A549 (cell line): ENCODE measurements at regions not wholly inside any gene's neighbourhood (a gene's known extent, or its start where the extent isn't known, plus 50 kb on each side); places are given as distances from the start of the nearest gene placed in this dataset.

Experiments
- ESRRA ChIP-seq: fragments of 150-350 bp; IDR thresholded peaks from 2 replicates; pipeline ENCODE4 v1.6.1; 2014; ENCODE audit warnings: mild to moderate bottlenecking, low read length, borderline replicate concordance
- FOSB ChIP-seq: fragments of 250-450 bp; sonication (Bioruptor Pico); IDR thresholded peaks from 2 replicates; pipeline ENCODE4 v1.5.0; 2020; ENCODE audit warnings: mild to moderate bottlenecking, moderate library complexity
- MAFK ChIP-seq: fragments of 450-650 bp; IDR thresholded peaks from 2 replicates; pipeline ENCODE4 v1.6.1; 2014; ENCODE audit not compliant: partially characterized antibody
- MAZ ChIP-seq: fragments of 150-350 bp; IDR thresholded peaks from 2 replicates; pipeline ENCODE4 v1.6.1; 2014; ENCODE audit warnings: antibody characterized with exemption, low read depth, low read length, borderline replicate concordance
- NR3C1 ChIP-seq: fragments of >200 bp; sonication (Bioruptor Twin); formaldehyde crosslinking; IDR thresholded peaks from 3 replicates; pipeline ENCODE4 v1.6.1; 2017
- POLR2A ChIP-seq: IDR thresholded peaks from 2 replicates; pipeline ENCODE4 v1.6.1; 2012; ENCODE audit warnings: mild to moderate bottlenecking, low read length
- RCOR1 ChIP-seq: fragments of 150-350 bp; IDR thresholded peaks from 2 replicates; pipeline ENCODE4 v1.6.1; 2014; ENCODE audit warnings: antibody characterized with exemption, low read length, low read depth
- ZNF302 ChIP-seq: fragments of 250-450 bp; sonication (Bioruptor Pico); IDR thresholded peaks from 2 replicates; pipeline ENCODE4 v1.9.0; 2021; ENCODE audit warnings: inconsistent platforms, mild to moderate bottlenecking, moderate library complexity
- TF ChIP-seq, protein P1 (sequence below): fragments of >200 bp; sonication (Bioruptor Twin); formaldehyde crosslinking; IDR thresholded peaks from 3 replicates; pipeline ENCODE4 v1.5.1; 2016
- TF ChIP-seq, protein P2 (sequence below): IDR thresholded peaks from 2 replicates; pipeline ENCODE4 v1.6.1; 2012
- TF ChIP-seq, protein P3 (sequence below): fragments of >200 bp; sonication (Bioruptor Twin); formaldehyde crosslinking; IDR thresholded peaks from 3 replicates; pipeline ENCODE4 v1.6.1; 2016
- TF ChIP-seq, protein P4 (sequence below): IDR thresholded peaks from 2 replicates; pipeline ENCODE4 v1.6.1; 2012; ENCODE audit warnings: low read depth, borderline replicate concordance

DNA sequence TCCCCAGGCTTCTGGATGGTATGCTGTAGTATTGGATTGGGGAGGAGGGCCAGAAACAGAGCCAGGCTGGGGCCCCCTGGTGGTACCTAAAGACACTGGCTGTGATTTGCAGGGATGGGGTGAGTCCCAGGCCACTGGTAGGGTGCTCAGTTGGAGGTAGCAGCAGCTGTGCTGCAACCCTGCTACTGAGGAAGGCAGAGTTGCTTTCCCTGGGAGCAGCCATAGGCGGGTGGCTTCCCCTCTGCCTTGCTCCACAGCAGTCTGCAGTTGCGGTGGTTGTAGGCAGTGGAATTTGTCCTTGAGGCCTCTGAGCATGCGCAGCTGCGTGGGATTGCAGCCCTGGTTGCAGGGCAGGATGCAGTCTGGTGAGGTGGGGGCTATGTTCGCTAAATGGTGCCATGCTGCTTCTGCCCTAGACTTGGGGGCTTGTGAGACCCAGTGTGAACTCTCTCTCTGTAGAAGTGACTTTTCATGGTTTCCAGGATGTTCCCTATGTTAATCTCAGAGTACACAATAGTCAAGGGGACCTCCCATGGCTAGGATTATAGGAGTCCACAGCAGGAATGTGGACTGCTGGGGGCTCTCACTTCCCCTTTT is 443.5 kb downstream of the XIRP2 start:
- no peak for TF ChIP-seq MAZ
- no peak for TF ChIP-seq ESRRA
- TF ChIP-seq, protein P1, sequence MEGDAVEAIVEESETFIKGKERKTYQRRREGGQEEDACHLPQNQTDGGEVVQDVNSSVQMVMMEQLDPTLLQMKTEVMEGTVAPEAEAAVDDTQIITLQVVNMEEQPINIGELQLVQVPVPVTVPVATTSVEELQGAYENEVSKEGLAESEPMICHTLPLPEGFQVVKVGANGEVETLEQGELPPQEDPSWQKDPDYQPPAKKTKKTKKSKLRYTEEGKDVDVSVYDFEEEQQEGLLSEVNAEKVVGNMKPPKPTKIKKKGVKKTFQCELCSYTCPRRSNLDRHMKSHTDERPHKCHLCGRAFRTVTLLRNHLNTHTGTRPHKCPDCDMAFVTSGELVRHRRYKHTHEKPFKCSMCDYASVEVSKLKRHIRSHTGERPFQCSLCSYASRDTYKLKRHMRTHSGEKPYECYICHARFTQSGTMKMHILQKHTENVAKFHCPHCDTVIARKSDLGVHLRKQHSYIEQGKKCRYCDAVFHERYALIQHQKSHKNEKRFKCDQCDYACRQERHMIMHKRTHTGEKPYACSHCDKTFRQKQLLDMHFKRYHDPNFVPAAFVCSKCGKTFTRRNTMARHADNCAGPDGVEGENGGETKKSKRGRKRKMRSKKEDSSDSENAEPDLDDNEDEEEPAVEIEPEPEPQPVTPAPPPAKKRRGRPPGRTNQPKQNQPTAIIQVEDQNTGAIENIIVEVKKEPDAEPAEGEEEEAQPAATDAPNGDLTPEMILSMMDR, result no peak
- no peak for TF ChIP-seq ZNF302
- TF ChIP-seq POLR2A, result no peak
- TF ChIP-seq, protein P2, sequence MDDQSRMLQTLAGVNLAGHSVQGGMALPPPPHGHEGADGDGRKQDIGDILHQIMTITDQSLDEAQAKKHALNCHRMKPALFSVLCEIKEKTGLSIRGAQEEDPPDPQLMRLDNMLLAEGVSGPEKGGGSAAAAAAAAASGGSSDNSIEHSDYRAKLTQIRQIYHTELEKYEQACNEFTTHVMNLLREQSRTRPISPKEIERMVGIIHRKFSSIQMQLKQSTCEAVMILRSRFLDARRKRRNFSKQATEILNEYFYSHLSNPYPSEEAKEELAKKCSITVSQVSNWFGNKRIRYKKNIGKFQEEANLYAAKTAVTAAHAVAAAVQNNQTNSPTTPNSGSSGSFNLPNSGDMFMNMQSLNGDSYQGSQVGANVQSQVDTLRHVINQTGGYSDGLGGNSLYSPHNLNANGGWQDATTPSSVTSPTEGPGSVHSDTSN, result no peak
- no peak for TF ChIP-seq FOSB (CRISPR knock-in tag)
- TF ChIP-seq, protein P3, sequence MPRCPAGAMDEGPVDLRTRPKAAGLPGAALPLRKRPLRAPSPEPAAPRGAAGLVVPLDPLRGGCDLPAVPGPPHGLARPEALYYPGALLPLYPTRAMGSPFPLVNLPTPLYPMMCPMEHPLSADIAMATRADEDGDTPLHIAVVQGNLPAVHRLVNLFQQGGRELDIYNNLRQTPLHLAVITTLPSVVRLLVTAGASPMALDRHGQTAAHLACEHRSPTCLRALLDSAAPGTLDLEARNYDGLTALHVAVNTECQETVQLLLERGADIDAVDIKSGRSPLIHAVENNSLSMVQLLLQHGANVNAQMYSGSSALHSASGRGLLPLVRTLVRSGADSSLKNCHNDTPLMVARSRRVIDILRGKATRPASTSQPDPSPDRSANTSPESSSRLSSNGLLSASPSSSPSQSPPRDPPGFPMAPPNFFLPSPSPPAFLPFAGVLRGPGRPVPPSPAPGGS, result no peak
- TF ChIP-seq, protein P4, sequence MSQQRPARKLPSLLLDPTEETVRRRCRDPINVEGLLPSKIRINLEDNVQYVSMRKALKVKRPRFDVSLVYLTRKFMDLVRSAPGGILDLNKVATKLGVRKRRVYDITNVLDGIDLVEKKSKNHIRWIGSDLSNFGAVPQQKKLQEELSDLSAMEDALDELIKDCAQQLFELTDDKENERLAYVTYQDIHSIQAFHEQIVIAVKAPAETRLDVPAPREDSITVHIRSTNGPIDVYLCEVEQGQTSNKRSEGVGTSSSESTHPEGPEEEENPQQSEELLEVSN, result no peak
- no peak for TF ChIP-seq MAFK
- no peak for TF ChIP-seq NR3C1
- TF ChIP-seq RCOR1, result no peak
